NT2/D1 (cell line): ENCODE measurements at regions not wholly inside any gene's neighbourhood (a gene's known extent, or its start where the extent isn't known, plus 50 kb on each side); places are given as distances from the start of the nearest gene placed in this dataset.

ENCODE experiments used
- SUZ12 ChIP-seq: IDR thresholded peaks from 2 replicates; pipeline ENCODE4 v1.6.1; 2011; ENCODE audit not compliant: insufficient read length, insufficient read depth; ENCODE audit errors: extremely low read depth
- YY1 ChIP-seq: IDR thresholded peaks from 2 replicates; pipeline ENCODE4 v1.6.1; 2011; ENCODE audit not compliant: insufficient read length, insufficient read depth

DNA sequence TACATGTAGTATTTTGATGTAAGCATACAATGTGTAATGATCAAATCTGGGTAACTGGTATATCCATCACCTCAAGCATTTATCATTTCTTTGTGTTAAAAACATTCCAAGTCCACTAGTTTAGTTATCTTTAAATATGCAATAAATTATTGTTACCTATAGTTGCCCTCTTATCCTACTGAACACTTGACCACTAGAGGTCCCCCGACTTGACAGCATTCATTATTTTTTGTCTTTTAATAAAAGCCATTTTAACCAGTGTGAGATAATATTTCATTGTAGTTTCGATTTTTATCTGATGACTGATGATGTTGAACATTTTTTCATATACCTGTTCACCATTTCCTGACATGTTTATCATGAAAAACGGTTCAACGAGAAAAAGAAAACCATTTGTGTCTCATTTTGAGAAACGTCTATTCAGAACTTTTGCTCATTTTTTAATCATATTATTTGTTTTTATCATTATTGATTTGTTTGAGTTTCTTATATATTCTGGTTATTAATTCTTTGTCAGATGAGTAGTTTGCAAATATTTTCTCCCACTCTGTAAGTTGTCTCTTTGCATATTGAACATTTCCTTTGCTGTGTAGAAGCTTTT, 199.0 kb upstream of the CXXC4 start:
- TF ChIP-seq YY1 (no peak), SUZ12 (no peak)
